HG02885 (cell line): ENCODE measurements at regions not wholly inside any gene's neighbourhood (a gene's known extent, or its start where the extent isn't known, plus 50 kb on each side); places are given as distances from the start of the nearest gene placed in this dataset.

Source experiments
- ATAC-seq: cut with Tn5 transposase; IDR thresholded peaks from one replicate; pipeline ENCODE4 v1.9.1; 2021; ENCODE audit warnings: mild to moderate bottlenecking; ENCODE audit not compliant: unreplicated experiment, poor library complexity

DNA sequence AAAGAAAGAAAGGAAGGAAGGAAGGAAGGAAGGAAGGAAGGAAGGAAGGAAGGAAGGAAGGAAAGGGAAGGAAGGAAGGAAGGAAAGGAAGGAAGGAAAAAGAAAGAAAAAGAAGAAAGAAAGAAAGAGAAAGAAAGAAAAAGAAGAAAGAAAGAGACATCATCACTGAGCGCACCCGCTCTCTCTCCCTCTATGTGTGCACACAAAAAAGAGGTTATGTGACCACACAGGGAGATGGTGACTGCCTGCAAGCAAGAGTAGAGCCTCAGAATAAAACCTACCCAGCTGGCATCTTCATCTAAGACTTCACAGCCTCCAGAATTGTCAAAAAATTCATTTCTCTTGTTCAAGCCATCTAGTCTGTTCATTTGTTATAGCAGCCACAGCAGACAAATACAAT, 1307.4 kb upstream of the ACVR2A start:
- no peak for ATAC-seq

DNA sequence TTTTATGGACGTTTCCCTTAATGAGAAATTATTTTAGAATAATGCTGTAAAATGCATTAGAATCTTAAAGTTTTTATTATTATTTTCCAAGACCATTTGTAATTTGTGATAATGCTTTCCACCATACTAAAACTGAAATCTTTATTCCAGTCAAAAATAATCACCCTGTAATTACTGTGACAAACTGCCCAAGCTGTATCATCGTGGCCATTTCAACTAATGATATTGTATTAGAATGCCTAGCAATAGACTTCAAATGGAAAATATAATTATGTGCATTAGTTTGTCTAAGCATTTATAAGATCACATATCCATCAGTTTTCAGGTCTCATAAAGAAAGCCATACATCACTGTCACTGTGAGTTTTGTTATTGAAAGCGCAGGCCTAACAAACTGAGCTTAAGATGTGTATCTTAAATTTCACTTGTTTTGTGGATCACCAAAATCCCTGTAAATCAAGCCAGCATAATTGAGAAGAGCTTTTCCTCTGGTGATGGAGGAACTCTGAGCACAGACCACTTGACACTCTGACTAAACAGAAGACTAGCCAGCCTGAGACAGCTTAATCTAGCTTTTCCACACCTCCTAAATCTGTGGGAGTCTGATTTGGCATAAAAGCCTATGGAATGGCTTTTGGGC, 1312.2 kb upstream of the ACVR2A start:
- no peak for ATAC-seq

DNA sequence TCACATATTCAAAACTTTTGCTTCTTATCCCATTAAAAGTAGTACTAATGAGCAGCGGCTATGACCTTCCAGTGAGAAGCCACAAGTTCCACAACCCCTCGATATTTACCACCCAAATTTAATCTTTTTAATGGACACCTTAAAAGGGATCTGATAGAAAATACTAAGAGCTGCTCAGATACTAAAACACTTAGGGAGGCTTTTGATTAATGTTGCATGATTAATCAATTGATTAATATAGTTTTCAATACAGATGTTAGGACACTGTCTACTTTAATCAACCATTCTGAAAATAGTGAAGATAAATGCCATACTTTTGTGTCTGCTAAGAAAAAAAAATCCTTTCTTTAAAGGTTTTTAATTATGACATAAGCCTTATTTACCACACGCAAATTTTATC, 1312.8 kb upstream of the ACVR2A start:
- ATAC-seq = no peak

DNA sequence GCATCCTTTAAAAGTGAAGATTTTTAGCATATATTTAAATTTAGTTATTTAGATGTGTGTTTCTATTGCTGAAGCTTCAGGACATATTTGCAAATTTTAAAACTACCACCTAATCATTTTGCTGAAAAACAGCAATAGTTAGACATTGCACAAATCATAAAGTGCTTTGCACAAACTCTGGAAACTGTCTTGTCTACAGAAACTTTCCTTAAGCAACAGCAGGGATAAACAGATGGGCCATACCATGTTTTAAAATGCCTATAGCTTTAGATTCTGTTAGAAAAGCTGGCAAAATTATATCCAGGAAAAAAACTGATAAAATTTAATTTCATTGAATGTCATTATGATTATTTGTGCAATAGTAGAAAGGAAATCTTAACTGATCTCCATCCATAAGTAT, 1313.9 kb upstream of the ACVR2A start:
- ATAC-seq = no peak

DNA sequence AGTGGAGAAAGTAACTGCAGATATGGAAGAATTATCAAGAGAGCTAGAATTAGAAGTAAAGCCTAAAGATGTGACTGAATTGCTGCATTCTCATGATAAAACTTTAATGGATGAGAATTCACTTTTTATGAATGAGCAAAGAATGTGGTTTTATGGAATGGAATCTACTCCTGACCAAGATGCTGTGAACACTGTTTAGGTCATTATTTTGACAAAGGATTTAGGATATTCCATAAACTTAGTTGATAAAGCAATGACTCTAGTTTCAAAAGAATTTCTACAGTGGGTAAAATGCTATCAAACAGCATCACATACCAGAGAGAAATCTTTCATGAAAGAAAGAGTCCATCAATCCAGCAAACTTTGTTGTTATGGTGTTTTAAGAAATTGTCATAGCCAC, 1317.7 kb upstream of the ACVR2A start:
- ATAC-seq = no peak

DNA sequence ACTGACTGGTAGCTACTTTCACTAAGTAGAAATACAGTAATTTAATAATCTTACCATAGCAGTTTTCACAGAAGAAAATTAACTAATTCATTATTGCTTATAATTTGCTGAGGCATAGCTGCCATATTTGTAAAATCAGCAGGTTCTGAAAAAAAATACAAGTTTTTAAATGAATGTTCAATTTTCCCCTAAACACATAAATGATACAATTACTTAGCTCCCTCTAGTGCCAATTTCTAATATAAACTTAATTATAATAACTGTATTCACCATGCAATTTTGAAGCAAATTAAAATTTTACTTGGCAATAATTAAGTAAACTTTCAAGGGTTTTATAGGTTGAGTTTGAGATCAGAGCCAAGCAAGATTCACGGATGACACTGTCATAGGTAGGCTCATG, 1321.6 kb upstream of the ACVR2A start:
- ATAC-seq = no peak

DNA sequence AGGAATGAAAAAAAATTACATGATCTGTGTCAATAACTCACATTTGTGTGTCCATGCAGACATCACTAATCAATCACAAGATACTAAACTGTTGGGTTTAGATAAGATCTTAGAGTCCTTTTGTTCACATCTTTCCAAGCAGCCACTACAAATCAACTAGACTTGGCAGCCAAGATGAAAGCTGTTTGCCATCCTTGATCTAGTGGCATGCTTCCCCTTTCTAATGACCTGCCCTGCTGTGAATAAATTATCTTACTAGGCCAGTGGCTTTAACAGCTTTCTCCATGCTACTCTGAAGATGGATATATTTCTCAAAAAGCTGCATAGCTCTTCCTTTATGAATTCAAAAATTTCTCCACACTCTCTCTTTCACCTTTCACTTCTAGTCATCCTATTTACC, 1338.0 kb upstream of the ACVR2A start:
- ATAC-seq = no peak

DNA sequence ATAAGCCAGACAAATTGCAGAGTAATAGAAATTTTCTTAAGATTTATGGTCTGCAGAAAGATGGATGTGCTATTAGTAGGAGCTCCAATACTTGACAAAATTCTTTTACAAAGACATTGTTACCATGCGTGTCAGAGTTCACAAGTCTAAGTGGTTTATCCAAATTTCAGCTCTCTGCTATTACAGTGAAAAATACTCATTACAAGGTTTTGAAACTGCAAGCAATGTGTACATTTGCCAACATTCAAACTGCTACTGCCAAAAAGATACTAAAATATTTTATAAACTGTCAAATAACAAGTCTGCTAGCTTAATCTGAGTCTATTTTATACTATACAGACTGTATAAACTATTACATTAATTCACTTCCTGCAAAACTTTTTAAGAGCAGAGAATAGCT, 1341.5 kb upstream of the ACVR2A start:
- no peak for ATAC-seq

DNA sequence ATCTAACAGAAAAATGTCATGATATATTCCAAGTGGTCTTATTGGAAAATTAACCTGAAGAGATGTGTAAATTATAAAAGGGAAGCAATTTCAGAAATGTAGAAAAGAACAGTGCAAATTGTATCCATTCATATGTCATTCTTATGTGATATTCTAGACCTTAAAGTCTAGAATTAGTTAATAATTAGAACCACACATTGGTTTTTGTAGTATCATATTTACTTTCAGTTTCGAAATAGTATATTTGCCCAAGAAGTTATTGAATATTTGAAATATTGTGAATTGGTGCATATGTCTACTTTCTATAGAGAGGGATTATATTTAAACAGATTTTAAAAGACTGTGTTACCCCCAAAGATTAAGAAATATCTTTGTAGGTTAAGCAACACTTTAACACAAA, 1348.6 kb upstream of the ACVR2A start:
- no peak for ATAC-seq

DNA sequence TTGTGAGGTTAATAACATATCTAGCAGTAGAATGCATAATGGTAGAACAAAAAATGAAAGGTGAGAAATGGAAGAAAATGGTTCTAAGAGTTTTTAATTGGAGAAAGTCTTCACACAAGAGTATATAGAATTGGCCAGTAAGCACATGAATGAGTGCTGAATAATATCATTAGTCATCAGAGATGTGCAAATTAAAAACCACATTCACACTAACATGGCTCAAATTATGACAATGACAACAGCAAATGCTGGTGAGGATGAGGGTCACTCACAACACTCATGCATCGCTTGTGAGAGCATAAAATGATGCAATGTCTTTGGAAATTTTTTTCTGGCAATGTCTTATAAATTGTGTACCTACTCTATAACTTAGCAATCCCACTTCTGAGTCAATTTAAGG, 1355.4 kb upstream of the ACVR2A start:
- ATAC-seq = no peak

DNA sequence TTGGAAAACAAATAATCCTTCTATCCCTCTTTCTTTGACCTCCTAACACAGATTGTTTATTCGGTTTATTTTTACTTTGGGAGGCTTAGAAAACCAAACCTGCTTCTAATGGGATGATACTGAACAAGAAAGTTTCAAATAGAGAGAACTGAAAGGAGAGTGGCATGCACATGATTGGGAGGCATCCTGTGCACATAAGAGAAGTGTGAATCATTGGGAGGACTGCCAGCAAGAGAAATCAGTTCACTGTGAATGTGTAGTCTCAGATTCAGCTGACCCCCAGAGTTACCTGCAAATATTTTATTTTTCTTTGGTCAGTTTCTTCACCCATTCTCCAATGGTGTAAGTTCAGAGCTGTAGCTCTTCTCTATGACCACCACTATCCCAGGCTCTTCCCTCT, 1363.2 kb upstream of the ACVR2A start:
- ATAC-seq = no peak

DNA sequence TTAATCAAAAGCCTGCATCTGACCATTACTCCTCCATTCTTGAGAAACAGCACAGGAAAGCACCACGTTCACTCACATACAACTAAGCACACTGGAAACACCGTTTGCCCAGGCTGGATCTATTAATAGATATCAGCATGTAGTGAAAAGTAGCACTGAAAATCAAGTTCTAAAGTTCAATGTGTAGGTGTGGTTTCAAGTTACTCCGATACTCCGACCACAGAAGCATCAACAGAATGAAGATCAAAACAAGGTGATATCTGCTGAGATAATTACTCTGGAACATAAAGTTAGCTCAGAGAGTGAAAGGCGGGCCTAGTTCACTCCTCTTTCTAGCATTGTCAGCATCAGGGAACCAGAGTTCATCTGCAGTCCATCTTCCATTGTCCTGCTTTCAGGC, 1367.4 kb upstream of the ACVR2A start:
- no peak for ATAC-seq

DNA sequence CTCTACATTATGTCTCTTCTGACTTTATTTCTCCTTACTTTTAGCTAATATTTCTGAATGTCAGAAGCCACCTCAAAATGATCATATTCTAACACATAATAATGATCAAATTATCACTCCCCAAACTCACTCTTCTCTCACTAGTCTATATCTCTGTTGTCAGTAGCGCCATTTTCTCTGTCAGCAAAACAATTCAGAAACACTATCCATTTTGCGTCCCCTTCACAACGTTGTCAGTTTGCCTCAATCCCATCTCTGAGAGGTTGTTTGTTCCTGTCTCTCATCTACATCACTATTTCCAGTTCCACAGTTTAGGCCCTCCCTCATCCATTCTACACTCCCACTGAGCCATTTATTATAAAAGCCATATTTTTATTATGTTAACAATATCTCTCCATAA, 1376.3 kb upstream of the ACVR2A start:
- no peak for ATAC-seq

DNA sequence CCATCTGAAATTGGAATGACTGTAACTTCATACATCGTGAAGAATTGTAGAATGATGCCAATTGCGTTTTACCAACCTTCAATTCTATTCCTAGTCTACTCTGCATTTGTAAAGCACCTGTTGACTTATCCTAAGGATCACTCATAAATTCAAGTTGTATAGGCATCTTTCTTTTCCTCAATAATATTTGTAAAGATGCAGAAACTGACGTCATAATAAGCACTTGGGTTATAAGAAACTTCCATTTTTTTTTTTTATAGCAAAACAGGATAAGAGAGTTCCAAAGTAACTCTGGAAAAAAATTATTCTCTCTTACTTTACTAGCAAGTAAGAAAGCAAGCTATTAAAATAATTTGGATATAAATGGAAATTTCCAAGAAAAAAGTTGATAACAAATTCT, 1377.4 kb upstream of the ACVR2A start:
- no peak for ATAC-seq

DNA sequence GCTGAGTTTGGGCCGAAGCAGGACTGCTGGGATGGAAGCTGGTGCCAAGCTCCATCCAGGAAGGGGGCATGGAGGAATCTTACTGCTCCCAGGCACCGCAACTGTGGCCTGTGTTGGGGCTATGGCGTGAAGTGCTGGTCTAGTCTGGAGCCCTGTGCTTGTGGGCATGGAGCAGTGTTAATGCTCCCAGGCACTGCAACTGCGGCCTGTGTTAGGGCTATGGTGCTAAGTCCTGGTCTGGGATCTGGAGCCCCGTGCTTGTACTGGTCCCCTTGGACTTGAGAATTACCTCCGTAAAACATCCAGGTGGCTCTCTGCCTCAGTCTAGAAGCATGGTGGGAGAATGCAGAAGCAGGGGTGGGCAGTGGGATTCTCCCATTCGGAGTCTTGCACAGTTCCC, 1379.4 kb upstream of the ACVR2A start:
- ATAC-seq = no peak

DNA sequence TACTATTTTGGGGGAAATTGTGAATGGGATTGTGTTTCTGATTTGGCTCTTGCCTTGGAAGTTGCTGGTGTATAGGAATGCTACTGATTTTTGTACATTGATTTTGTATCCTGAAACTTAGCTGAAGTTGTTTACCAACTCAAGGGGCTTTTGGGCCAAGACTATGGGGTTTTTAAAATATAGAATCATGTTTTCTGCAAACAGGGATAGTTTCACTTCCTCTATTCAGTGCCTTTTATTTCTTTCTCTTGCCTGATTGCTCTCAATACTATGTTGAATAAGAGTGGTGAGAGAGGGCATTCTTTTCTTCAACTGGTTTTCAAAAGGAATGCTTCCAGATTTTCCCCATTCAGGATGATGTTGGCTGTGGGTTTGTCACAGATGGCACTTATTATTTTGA, 1383.8 kb upstream of the ACVR2A start:
- ATAC-seq = peak; percentile 63

DNA sequence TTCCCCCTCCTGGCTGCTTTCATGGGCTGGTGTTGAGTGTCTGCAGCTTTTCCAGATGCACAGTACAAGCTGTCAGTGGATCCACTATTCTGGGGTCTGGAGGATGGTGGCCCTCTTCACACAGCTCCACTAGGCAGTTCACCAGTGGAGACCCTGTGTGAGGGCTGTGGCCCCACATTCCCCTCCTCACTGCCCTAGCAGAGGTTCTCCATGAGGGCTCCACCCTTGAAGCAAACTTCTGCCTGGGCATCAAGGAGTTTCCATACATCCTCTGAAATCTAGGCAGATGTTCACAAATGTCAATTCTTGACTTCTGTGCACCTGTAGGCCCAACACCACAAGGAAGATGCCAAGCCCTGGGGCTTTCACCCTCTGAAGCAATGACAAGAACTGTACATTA, 1386.2 kb upstream of the ACVR2A start:
- ATAC-seq = no peak

DNA sequence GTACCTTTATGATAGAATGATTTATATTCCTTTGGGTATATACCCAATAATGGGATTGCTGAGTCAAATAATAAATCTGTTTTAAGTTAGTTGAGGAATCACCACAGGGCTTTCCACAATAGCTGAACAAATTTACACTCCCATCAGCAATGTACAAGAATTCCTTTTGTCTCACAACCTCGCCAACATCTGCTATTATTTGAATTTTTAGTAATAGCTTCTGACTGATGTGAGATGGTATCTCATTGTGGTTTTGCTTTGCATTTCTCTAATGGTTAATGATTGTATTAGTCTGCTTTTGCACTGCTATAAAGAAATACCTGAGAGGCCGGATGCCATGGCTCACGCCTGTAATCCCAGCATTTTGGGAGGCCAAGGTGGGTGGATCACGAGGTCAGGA, 1387.6 kb upstream of the ACVR2A start:
- ATAC-seq = no peak

DNA sequence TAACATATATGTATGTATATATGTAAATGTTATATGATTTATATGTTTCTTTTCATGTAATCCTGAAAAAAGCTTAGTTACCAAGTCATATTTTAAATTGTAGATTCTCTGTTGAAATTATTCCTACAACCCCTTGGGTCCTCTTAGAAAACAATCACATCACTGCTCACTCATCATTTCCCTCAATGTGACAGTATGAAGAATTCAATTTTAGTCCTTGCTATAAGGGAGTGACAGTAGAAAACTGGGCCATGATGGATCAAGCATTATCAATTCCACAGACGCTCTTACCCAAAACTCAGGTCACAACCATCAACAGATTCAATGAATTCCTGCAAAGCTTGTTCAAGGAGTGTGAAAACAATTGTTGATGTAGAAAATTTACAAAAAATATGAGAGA, 1389.5 kb upstream of the ACVR2A start:
- ATAC-seq = no peak

DNA sequence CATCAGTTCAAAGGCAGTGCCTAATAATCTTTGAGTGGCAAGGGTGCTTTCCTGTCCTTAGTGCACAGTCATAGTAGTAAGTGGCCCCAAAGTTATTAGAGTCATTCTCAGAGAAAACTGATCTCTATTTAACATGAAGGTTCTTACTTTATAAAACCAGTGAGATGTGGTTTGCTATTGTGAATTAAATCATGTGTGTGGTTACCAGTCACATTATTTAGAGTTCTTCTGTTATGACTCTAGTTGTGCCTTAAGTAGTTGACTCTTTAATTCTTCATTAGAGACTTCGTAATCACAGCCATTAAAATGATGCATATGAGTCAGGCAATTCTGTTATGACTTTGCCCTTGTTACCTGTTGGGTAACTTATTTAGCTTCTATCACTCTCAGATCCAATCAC, 1392.9 kb upstream of the ACVR2A start:
- no peak for ATAC-seq

DNA sequence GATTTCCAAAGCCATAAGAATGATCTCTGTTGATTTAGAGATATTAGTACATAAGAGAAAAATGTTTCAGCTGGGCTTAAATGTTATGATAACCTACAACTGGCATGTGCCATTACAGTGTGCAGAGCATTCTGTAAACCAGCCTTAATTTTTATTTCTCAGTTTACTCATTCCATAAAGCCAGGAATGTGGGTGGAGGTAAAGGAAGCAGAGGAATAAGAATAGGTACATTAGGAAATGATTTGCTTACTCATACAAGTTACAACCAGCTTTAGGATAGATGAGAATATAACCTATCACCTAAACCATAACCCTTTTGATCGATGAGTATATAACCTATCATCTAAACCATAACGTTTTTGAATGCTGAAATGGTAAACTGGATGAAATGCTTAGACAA, 1394.7 kb upstream of the ACVR2A start:
- no peak for ATAC-seq

DNA sequence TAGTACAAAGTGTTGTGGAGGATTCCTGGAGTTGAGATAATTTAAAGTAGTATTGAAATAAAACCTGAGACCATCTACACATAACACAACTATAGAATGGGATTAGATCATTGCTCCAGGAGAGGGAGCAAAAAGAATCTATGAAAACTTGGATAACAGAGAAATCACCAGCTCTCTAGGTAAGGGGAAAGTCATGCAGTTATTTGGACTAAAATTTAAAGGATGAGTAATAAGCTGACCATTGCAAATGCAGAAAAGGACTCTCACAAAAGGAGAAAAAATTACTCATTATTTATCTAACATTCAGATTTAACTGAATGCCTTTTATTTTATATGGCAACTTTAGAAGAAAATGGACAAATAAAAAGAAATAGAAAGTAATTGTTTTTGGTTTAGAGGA, 1399.8 kb upstream of the ACVR2A start:
- no peak for ATAC-seq

DNA sequence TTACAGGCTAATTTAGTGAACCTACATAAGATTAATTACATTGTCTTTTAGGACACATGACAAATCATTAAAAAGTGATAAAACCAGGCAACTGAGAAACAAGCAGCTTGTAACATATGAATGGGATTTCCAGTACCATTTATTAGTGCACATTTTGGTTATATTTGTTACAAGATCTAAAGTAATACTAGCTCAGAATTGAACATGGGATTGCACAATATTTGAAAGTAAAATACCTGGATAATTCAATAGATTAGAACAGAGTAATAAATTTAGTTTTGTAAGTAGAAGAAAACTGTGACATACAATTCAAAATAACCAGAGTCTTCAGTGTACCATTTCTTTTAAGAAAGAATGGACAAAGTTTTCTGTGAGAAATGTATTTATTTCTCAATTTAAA, 1400.7 kb upstream of the ACVR2A start:
- ATAC-seq = no peak
